GM13977 (cell line): ENCODE measurements at regions not wholly inside any gene's neighbourhood (a gene's known extent, or its start where the extent isn't known, plus 50 kb on each side); places are given as distances from the start of the nearest gene placed in this dataset.

ENCODE experiments used
- DNase-seq: peaks from one replicate; pipeline ENCODE4 v3.0.0; 2012; ENCODE audit warnings: low spot score
- in situ Hi-C: fragments of 300-500 bp; cut with MboI; formaldehyde crosslinking; loops from one replicate; pipeline ENCODE4 v1.12.0; 2022; ENCODE audit warnings: low sequenced_read_pairs, low pct_unique_long_range_greater_than_20kb, mixed read lengths, inconsistent platforms; ENCODE audit not compliant: unreplicated experiment
- TF ChIP-seq, protein P1 (sequence below): IDR thresholded peaks from 2 replicates; pipeline ENCODE4 v1.5.1; 2012; ENCODE audit warnings: mild to moderate bottlenecking, control low read depth; ENCODE audit not compliant: insufficient read depth; ENCODE audit errors: extremely low read depth, missing control alignments

- TF ChIP-seq, protein P1, sequence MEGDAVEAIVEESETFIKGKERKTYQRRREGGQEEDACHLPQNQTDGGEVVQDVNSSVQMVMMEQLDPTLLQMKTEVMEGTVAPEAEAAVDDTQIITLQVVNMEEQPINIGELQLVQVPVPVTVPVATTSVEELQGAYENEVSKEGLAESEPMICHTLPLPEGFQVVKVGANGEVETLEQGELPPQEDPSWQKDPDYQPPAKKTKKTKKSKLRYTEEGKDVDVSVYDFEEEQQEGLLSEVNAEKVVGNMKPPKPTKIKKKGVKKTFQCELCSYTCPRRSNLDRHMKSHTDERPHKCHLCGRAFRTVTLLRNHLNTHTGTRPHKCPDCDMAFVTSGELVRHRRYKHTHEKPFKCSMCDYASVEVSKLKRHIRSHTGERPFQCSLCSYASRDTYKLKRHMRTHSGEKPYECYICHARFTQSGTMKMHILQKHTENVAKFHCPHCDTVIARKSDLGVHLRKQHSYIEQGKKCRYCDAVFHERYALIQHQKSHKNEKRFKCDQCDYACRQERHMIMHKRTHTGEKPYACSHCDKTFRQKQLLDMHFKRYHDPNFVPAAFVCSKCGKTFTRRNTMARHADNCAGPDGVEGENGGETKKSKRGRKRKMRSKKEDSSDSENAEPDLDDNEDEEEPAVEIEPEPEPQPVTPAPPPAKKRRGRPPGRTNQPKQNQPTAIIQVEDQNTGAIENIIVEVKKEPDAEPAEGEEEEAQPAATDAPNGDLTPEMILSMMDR = no peak
- DNase-seq = no peak
- in situ Hi-C loops = no loop called here
Observed at GRCh38 chr11:129503646-129504045, 128.0 kb downstream of the BARX2 start.

DNA sequence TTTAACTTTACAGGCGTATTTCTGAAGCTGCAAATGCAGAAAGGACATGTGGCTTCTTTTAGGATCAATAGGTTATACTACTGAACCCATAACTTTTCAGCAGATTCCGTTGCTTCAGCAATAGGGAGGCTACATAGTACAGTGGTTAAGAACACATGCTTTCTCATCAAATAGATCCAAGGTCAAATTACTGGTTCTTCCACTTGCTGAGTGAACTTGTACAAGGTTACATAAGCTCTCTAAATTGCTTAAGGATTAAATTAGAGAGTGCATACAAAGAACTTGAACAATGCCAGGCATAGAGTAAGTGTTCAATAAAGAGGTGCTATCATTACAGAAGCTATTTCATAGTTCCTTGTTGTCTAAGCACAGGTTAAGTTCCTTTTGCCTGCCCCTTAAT, 129.6 kb downstream of the BARX2 start:
- in situ Hi-C loops = no loop called here

DNA sequence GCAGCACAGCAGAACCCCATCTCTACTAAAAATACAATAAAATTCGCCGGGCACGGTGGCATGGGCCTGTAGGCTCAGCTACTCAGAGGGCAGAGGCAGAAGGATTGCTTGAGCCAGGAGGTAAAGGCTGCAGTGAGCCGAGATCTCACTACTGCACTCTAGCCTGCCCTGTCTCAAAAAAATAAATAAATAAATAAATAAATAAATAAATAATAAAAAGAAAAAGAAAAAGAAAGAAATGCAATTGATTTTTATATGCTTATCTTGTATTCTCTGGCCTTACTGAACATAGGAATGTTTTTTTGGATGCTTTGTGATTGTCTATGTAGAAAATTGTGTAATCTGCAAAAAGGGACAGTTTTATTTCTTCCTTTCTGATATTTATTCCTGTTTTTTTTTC, 132.5 kb downstream of the BARX2 start:
- in situ Hi-C loops = no loop called here
- DNase-seq = no peak
- TF ChIP-seq, protein P1 = no peak

More for the DNA sequence above, 129.6 kb downstream of the BARX2 start:
- no peak for DNase-seq
- TF ChIP-seq, protein P1 = no peak

DNA sequence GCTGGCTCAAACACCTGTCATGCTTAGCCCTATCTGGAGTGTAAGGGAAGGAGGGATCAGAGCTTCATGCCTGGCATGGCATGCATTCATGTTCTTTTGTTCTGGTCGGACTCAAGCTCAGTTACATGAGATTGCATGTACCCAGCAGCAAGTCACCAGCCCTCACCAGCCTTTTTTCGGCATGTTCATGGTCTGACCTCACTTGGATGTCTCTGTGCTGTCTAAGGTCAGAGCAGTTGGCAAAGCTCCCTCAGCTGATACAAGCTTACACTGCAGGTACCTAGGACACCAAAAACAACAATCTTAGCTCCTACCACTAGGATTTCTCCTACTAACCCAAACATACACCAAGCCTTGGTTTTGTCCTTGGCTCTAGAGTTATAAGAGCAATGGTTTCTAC, 152.6 kb downstream of the BARX2 start:
- no peak for DNase-seq
- in situ Hi-C loops = no loop called here
- TF ChIP-seq, protein P1 = no peak

GRCh38 chr11:129530154-129530895, 154.7 kb downstream of the BARX2 start:
- in situ Hi-C loops = no loop called here
- DNase-seq = no peak

DNA sequence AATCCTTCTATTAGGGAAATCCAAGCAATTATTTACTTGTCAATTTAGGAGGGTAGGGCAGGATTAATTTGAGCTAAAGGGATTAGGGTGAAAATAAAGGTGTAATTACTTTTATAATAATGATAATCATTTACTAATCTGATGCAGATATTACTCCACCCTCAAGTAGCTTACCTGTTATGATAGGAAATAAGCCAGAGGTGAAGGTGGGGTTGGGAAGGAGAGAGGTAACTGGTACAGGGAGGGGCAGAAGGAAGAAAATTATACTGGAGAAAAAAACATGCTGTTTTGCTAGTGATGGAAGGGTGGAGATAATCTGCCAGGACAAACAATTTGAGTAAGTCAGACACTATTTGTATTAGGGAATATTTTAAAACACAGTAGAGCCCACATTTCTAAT, 157.7 kb downstream of the BARX2 start:
- in situ Hi-C loops = no loop called here
- TF ChIP-seq, protein P1 = no peak
- DNase-seq = no peak

More at GRCh38 chr11:129530154-129530895, 154.7 kb downstream of the BARX2 start:
- TF ChIP-seq, protein P1 = no peak
